H54 (cell line): ENCODE measurements at regions not wholly inside any gene's neighbourhood (a gene's known extent, or its start where the extent isn't known, plus 50 kb on each side); places are given as distances from the start of the nearest gene placed in this dataset.
"Not testable (repeated sequence)": the region's sequence is repeated elsewhere in the genome, so short reads cannot be mapped to it uniquely, and the experiment has no call there.

Experiments used
- DNase-seq: peaks from one replicate; pipeline ENCODE4 v3.0.0; 2011; ENCODE audit warnings: low spot score, mixed read lengths; ENCODE audit not compliant: insufficient read length
- FAIRE-seq: peaks from 3 replicates; lab custom pipeline; 2011; peaks lifted over from hg19 to GRCh38; lab: Jason Lieb, UNC
- POLR2A ChIP-seq: IDR thresholded peaks from 2 replicates; pipeline ENCODE4 v1.6.1; 2011; ENCODE audit warnings: low read depth, mild to moderate bottlenecking, low read length

DNA sequence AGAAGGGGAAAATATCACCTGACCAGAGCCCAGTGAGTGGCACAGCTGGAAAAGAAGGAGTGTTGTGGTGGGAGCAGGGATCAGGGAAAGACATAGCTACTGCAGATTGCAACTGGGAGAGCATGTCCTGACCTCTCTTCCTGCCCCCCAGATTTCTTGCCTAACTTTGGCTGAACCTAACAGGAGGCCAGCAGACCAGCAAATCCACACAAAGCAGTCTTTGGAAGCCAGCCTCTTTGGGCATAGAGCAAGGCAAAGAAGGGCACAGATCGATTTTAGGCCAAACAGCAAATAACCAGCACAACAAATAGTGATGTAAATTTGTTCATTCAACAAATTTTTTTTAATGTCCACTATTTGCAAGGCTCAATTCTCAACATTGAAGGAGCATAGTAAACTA, 433.2 kb upstream of the GHITM start:
- DNase-seq (no peak), FAIRE-seq (no peak)
- no peak for TF ChIP-seq POLR2A

DNA sequence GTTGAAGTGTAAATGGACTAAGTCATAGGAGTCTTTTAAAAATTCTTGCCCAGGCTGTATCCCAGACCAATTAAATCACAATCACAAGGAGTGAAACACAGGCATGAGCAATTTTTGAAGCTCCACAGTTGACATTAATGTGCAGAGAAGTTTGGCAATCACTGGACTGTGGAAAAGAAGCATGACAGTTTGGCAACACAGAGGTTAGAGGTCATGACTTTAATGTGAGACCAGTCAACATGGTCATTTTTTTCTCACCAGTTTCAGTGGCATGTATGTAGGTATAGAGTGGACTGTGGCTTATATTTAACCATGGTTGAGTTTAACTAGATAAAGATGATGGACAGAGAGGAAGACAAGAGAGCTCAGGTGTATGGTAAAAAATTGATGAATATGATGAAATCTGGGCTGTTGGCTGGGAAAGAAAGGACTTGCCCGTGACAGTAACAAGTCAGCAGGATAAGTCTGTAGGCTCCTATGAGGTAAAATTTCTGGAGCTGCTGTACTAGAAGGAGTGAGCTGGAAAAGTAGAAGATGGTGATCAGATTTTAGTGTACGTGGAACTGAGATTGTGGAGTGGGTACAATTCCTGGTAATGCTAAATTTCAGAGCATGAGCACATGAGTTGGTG, 432.2 kb upstream of the GHITM start:
- no peak for DNase-seq
- no peak for FAIRE-seq
- no peak for TF ChIP-seq POLR2A

- no peak for TF ChIP-seq POLR2A
- DNase-seq (no peak), FAIRE-seq (no peak)
These were observed 425.9 kb upstream of the GHITM start for GRCh38 chr10:83713423-83713822.

DNA sequence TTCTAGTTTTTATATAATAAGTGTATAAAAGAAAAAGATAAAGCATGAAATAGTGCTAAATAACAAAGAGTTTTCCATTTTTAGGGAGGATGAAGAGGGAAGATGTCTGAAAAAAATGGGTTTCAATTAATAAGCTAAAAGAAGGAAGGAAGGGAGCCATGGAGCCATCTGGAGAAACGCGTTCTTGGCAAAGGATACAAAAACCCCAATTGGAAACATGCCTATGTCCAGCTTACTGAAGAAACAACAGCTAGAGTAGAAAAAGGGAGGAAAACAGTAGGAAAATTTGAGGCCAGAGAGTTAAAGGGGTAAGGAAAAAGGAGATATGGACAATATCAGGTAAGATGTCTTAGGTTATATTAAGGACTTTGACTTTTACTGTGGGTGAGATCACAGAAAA, 416.2 kb upstream of the GHITM start:
- no peak for TF ChIP-seq POLR2A
- FAIRE-seq: no peak
- no peak for DNase-seq

DNA sequence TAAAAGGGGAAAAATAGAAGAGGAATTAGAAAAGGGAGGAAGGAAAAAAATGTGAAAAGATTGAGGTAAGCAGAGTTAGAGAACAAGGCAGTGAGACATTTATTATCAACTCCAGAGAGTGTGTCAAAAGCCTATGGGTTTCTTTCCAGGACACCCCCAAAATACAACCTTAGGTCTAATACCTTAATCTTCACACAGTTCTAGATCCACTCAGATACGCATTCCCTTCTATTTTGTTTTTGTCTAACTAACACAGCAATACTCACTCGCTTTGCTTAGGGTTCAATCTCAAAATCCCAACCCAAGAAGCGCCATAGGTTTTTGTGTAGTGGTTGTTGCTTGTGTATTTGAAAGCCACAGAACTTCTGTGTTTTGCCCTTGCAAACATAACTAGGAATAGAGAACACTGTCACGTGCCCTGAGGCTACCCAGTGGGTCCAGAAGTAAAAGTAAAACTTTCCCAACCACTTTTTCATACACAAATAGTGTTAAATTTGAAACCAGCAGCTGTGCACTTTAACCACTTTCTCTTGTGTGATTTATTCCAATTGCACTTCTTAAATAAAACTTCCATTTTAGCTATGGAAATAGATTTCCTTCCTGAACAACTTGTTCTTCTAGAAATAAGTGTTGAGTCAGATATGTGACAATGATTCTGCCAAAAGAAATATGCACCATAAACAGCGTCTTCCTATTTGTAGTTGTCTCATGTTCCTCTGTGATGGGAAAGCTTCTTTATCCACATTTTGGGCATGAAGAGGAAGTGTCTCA, 414.7 kb upstream of the GHITM start:
- TF ChIP-seq POLR2A: no peak
- no peak for FAIRE-seq
- no peak for DNase-seq

DNA sequence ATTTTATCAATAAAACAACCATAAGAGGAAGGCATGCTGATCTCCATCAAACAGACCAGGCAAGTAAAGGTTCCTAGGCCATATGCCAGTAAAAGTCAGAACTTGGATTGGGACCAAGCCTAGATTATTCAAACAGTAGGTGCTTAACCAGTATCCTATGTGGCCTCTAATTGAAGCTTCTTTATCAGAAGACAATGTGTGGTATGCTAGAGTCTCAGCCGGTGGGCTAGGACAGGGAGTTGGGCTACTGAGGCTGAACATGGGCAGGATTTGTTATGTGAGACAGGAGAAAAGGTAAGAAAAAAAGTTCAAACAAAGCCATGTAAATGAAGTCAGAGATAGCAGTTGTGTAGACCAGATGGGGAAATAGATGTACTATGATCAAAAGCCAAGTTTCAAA, 413.7 kb upstream of the GHITM start:
- TF ChIP-seq POLR2A: no peak
- FAIRE-seq (no peak), DNase-seq (no peak)

GRCh38 chr10:83734278-83734677, 405.0 kb upstream of the GHITM start:
- no peak for DNase-seq

GRCh38 chr10:83736008-83736407, 403.3 kb upstream of the GHITM start:
- TF ChIP-seq POLR2A: no peak
- FAIRE-seq: no peak
- DNase-seq: no peak

More at GRCh38 chr10:83734278-83734677, 405.0 kb upstream of the GHITM start:
- no peak for FAIRE-seq
- TF ChIP-seq POLR2A: no peak

- no peak for TF ChIP-seq POLR2A
- no peak for DNase-seq
- no peak for FAIRE-seq
These were observed 388.7 kb upstream of the GHITM start for GRCh38 chr10:83750604-83751003.

- no peak for TF ChIP-seq POLR2A
- FAIRE-seq (no peak), DNase-seq (no peak)
These were observed 385.8 kb upstream of the GHITM start for GRCh38 chr10:83753490-83753889.

DNA sequence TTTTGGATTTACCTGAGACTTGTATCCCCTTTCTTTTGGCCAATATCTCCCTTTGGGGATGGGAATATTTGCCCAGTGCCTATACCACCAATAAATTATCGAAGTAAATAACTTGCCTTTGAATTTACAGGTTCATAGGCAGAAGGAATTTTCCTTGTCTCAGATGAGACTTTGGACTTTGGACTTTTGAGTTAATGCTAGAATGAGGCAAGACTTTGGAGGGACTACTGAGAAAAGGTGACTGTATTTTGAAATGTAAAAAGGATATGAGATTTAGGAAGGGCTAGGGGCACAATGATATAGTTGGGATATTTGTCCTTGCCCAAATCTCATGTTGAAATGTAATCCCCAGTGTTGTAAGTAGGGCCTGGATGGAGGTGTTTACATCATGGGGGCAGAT, 384.5 kb upstream of the GHITM start:
- DNase-seq (no peak), FAIRE-seq (no peak)
- TF ChIP-seq POLR2A: no peak

DNA sequence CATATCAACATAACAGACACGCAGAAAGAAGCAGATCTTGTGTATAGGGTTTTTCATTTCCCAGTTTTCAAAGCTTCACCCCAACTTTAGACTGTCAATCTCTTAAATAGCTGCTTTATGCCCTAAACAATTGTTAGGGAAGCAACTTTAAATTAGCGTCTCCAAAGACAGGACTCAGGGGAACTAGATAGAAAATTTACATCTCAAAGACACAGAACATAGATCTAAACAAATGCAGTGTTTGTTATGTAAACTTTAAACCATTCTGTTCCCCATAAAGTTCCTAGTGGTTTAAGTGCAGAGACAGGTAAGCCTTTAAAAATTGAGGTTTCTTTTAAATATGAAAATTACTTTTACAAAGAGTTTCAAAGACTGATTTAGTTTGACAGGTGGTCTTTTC, 379.2 kb upstream of the GHITM start:
- FAIRE-seq: no peak
- TF ChIP-seq POLR2A: no peak
- no peak for DNase-seq

DNA sequence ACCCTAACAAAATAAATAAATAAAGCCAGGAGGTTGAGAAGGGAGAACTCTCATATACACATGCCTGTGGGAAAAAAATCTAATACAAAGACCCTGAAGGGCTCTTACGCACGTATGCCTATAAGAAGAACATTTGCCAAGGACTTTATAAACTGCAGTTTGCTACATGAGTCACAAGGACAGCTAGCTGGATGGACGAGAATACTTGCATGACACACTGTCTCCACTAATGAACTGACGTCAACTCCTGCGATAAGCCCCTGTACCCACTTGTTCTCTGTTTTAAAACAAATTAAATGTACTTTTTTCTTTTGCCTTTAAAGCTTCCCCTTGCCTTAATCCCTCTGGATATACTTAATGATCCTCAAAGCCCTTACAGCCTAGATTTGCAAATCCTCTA, 374.6 kb upstream of the GHITM start:
- FAIRE-seq (no peak), DNase-seq (no peak)
- TF ChIP-seq POLR2A: no peak

GRCh38 chr10:83765731-83766130, 373.6 kb upstream of the GHITM start:
- DNase-seq: no peak
- TF ChIP-seq POLR2A: no peak
- FAIRE-seq: no peak

- DNase-seq (no peak), FAIRE-seq (no peak)
- no peak for TF ChIP-seq POLR2A
These were observed 370.0 kb upstream of the GHITM start for GRCh38 chr10:83769281-83769820.

GRCh38 chr10:83786701-83787100, 352.6 kb upstream of the GHITM start:
- DNase-seq, FAIRE-seq: not testable (repeated sequence)
